Heart right ventricle (tissue), 16 donors: ENCODE measurements at regions not wholly inside any gene's neighbourhood (a gene's known extent, or its start where the extent isn't known, plus 50 kb on each side); places are given as distances from the start of the nearest gene placed in this dataset.

Experiments
- ATAC-seq, 8 donors: fragments of 200-7000 bp; cut with Tn5 transposase; one replicate each; pipeline ENCODE4 v1.9.1; 2020; ENCODE audit warnings: mild to moderate bottlenecking in 8 of 8, moderate library complexity in 8 of 8, moderate number of reproducible peaks in 1 of 8
- DNase-seq, 2 donors: peaks; one replicate each; pipeline ENCODE4 v3.0.0-alpha.2; 2020
- H3K27ac ChIP-seq, 10 donors: fragments of 200-600 bp; sonication (generic) in 2 of 10; one replicate each; pipeline versions ENCODE4 v1.5.0 to v1.8.0; 2020 to 2022; ENCODE audit warnings: mild to moderate bottlenecking in 3 of 10
- H3K27me3 ChIP-seq, 7 donors: fragments of 200-600 bp; one replicate each; pipeline ENCODE4 v1.8.0; 2021 to 2022; ENCODE audit warnings: mild to moderate bottlenecking in 2 of 7
- H3K36me3 ChIP-seq, 9 donors: fragments of 200-600 bp; sonication (generic) in 1 of 9; one replicate each; pipeline versions ENCODE4 v1.5.0 to v1.8.0; 2020 to 2022; ENCODE audit warnings: mild to moderate bottlenecking in 2 of 9
- H3K4me1 ChIP-seq, 9 donors: fragments of 200-600 bp; sonication (generic) in 1 of 9; one replicate each; pipeline versions ENCODE4 v1.5.0 to v1.8.0; 2020 to 2022; ENCODE audit warnings: mild to moderate bottlenecking in 4 of 9
- H3K4me3 ChIP-seq, 10 donors: fragments of 200-600 bp; sonication (generic) in 2 of 10; one replicate each; pipeline versions ENCODE4 v1.5.0 to v1.8.0; 2020 to 2022; ENCODE audit warnings: mild to moderate bottlenecking in 7 of 10, moderate library complexity in 2 of 10
- H3K9me3 ChIP-seq, 11 donors: fragments of 200-600 bp in 10 of 11; sonication (generic) in 2 of 11; one replicate each; pipeline versions ENCODE4 v1.5.0 to v1.8.0; 2013 to 2022; ENCODE audit warnings: mild to moderate bottlenecking in 2 of 11, control low read depth in 1 of 11, moderate library complexity in 1 of 11
- CTCF ChIP-seq, 9 donors: fragments of 200-600 bp; sonication (generic) in 2 of 9; IDR thresholded peaks; one replicate each; pipeline versions ENCODE4 v1.5.0 to v1.8.0; 2021 to 2022; ENCODE audit warnings: antibody characterized with exemption in 9 of 9, mild to moderate bottlenecking in 5 of 9, moderate library complexity in 1 of 9
- WGBS, 2 donors: extraction: QIAGEN DNeasy Blood & Tissue Kit; methylation state at CpG; one replicate each; pipeline ENCODE4 v1.1.7; 2013; ENCODE audit warnings: inconsistent platforms in 1 of 2; 5-methylcytosine and 5-hydroxymethylcytosine counted together
- intact Hi-C, 10 donors: fragments of 100-400 bp; cut with DNase I; formaldehyde crosslinking; loops; one replicate each; pipeline versions ENCODE4 v1.11.1 to v1.14.2; 2022
- donor health status: Arrhythmogenic right ventricular cardiomyopathy.
- donor health status: ischemic (EF 13 %, LVEDD 7.1; RV severe dilation, severe dysfunction).
- donor health status: healthy with polysubstance abuse.
- donor health status: DM: no; HTN: yes; CAD: no.
- donor health status: DM: no; HTN: no; CAD: no.
- donor health status: ischemic (EF 25% LVEDD 6.9; RV normal size, moderate dysfunction).
- donor health status: ischemic (EF 25% LVEDD 5.7; RV mildly dilated, moderate dysfunction).
- donor health status: healthy.
- donor health status: DM: yes; HTN: yes; CAD: no.
- donor health status: Ischemic cardiomyopathy.
- donor health status: ischemic (EF 35%, LVEDD 5.7; RV mildly dilated, moderate dysfunction).
- donor health status: nonischemic (EF 11% LVEDD 7.7; RV severe dilation, severe dysfunction).
- donor health status: DM: yes; HTN: yes; CAD: no.
- donor health status: PGD.
- donor health status: ischemic (EF 29% LVEDD 5.4; RV normal size, mild dysfunction).
- donor health status: nonischemic (EF 23%, LVEDD 6.1; RV moderate dilation, normal function).

DNA sequence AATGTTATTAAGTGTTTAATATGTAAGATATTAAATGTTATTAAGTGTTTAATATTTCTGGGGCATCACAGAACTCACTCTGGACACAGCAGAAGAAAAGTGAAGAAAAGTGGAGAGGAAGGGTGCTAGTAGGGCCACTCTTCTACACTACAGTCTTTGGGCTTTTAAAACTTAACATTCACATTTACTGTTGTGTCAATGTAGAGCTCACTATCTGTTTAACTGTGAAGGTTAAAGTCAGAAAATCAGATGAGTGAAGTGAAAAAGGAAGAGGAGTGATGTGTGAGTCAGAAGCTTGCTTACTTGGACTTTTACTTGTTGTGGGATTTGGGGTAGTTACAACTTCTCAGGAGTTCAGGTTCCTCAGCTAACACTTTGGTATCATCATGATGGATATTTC lies 145.3 kb upstream of the DNAJC19 start:
- ATAC-seq (no peak), DNase-seq (no peak)

DNA sequence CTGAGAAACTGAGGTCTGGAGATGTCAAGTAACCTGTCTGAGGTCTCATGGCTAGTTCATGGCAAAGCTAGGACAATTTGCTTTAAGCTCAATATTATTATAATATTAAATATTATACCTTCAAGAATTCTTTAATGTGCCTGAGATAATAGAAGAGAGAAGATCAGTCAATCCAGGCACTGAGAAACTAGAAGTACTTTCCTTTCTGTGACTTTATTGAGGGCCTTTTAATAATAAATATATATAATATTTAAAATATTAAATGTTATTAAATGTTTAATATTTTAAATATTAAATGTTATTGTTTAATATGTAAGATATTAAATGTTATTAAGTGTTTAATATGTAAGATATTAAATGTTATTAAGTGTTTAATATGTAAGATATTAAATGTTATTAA lies 144.3 kb upstream of the DNAJC19 start:
- no peak for ATAC-seq
- intact Hi-C loops: no loop called here

More for the DNA sequence above, 145.3 kb upstream of the DNAJC19 start:
- peaks cover 0 to 12% (median 0%) of the 10 kb centered on the region in 11 donors for H3K9me3 ChIP-seq
- no peak for TF ChIP-seq CTCF (IDR thresholded peaks at IDR 0.05)
- H3K4me3 ChIP-seq: no peak overlapping the region
- H3K27me3 ChIP-seq: no peaks in the 10 kb centered on the region
- intact Hi-C loops: no loop called here
- no peak overlapping the region for H3K27ac ChIP-seq
- no peaks in the 10 kb centered on the region for H3K36me3 ChIP-seq
- no peaks in the 10 kb centered on the region for H3K4me1 ChIP-seq

DNA sequence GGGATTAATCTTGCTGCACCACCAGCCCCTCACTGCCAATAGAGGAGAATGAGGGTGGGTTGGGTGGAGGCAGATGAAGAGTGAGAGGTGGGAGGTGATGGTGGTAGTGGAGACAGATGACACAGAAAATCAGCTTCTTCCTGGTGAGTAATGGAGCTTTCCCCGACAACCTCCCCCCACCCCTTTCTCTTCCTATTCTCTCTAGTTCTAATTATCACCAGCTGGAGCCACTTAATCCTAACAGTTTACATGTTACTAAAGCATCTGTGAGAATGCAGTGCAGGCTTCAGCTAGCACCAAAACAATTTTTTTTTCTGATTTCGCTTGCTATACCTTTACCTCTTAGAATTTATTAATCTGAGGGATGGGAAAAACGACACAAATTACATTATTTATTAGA lies 116.1 kb upstream of the DNAJC19 start:
- ATAC-seq (no peak), DNase-seq (no peak)
- WGBS, 2 donors: 35 to 41% methylated on average over 3 of the region's 3 CpGs
- intact Hi-C loops: no loop called here
- no peaks in the 10 kb centered on the region for H3K36me3 ChIP-seq
- no peak for TF ChIP-seq CTCF (IDR thresholded peaks at IDR 0.05)
- H3K27ac ChIP-seq: no peak overlapping the region
- H3K4me3 ChIP-seq: no peak overlapping the region
- H3K9me3 ChIP-seq: peaks cover 0 to 24% (median 7%) of the 10 kb centered on the region in 11 donors
- no peaks in the 10 kb centered on the region for H3K4me1 ChIP-seq
- no peaks in the 10 kb centered on the region for H3K27me3 ChIP-seq

More for the DNA sequence above, 144.3 kb upstream of the DNAJC19 start:
- Histone ChIP-seq H3K9me3 (peaks cover 0 to 12% (median 0%) of the 10 kb centered on the region in 11 donors), H3K36me3 (no peaks in the 10 kb centered on the region), H3K4me1 (no peaks in the 10 kb centered on the region), H3K4me3 (no peak overlapping the region), H3K27me3 (no peaks in the 10 kb centered on the region), H3K27ac (no peak overlapping the region)
- no peak for TF ChIP-seq CTCF (IDR thresholded peaks at IDR 0.05)
- DNase-seq: no peak

GRCh38 chr3:181103605-181104004 lies 114.1 kb upstream of the DNAJC19 start:
- ATAC-seq (no peak), DNase-seq (no peak)
- Histone ChIP-seq H3K27me3 (no peaks in the 10 kb centered on the region), H3K27ac (no peak overlapping the region), H3K36me3 (no peaks in the 10 kb centered on the region), H3K9me3 (peaks cover 0 to 24% (median 7%) of the 10 kb centered on the region in 11 donors), H3K4me3 (no peak overlapping the region), H3K4me1 (no peaks in the 10 kb centered on the region)
- TF ChIP-seq CTCF (IDR thresholded peaks at IDR 0.05): no peak
- intact Hi-C loops: no loop called here

GRCh38 chr3:181086011-181086410 lies 96.5 kb upstream of the DNAJC19 start:
- ATAC-seq: peak in 3 of 8 donors; percentile 47 to 90 (median 81)
- Histone ChIP-seq H3K27me3 (no peaks in the 10 kb centered on the region), H3K4me3 (no peak overlapping the region), H3K9me3 (peaks cover 0 to 8% (median 0%) of the 10 kb centered on the region in 11 donors), H3K27ac (no peak overlapping the region), H3K4me1 (no peaks in the 10 kb centered on the region), H3K36me3 (no peaks in the 10 kb centered on the region)
- no peak for DNase-seq
- 39% methylated on average over 6 of the region's 6 CpGs for WGBS, 2 donors
- no peak for TF ChIP-seq CTCF (IDR thresholded peaks at IDR 0.05)
- intact Hi-C loops: no loop called here
